Sigmoid colon (tissue), 6 donors: ENCODE measurements at regions not wholly inside any gene's neighbourhood (a gene's known extent, or its start where the extent isn't known, plus 50 kb on each side); places are given as distances from the start of the nearest gene placed in this dataset.
"Not testable (repeated sequence)": the region's sequence is repeated elsewhere in the genome, so short reads cannot be mapped to it uniquely, and the experiment has no call there.

Experiments used
- DNase-seq: peaks from one replicate; pipeline ENCODE4 v3.0.0-alpha.2; 2019
- H3K27ac ChIP-seq, 4 donors: fragments of 200-600 bp; sonication (generic); one replicate each; pipeline ENCODE4 v1.5.1; 2016 to 2019; ENCODE audit warnings: mild to moderate bottlenecking in 1 of 4
- H3K27me3 ChIP-seq, 3 donors: fragments of 200-600 bp; sonication (generic); one replicate each; pipeline ENCODE4 v1.5.1; 2019; ENCODE audit warnings: mild to moderate bottlenecking in 1 of 3
- H3K36me3 ChIP-seq, 4 donors: fragments of 200-600 bp; sonication (generic); one replicate each; pipeline ENCODE4 v1.5.1; 2016 to 2019
- H3K4me1 ChIP-seq, 4 donors: fragments of 200-600 bp; sonication (generic); one replicate each; pipeline ENCODE4 v1.5.1; 2017 to 2019
- H3K4me3 ChIP-seq, 4 donors: fragments of 200-600 bp; sonication (generic); one replicate each; pipeline ENCODE4 v1.5.1; 2017 to 2019; ENCODE audit warnings: mild to moderate bottlenecking in 2 of 4, moderate library complexity in 1 of 4
- H3K9me3 ChIP-seq, 4 donors: fragments of 200-600 bp in 3 of 4; sonication (generic) in 3 of 4; one replicate each; pipeline versions ENCODE4 v1.5.1 to v1.6.1; 2013 to 2019
- CTCF ChIP-seq, 4 experiments: fragments of 450-650 bp in 3 of 4; fragments of 200-600 bp in 1 of 4; IDR thresholded peaks; one replicate each; pipeline ENCODE4 v1.5.1; 2016 to 2019; ENCODE audit warnings: antibody characterized with exemption in 4 of 4, mild to moderate bottlenecking in 3 of 4, moderate library complexity in 2 of 4
- EP300 ChIP-seq, 4 donors: sonication (generic); formaldehyde crosslinking; IDR thresholded peaks; one replicate each; pipeline ENCODE4 v1.6.1; 2017; ENCODE audit warnings: antibody characterized with exemption in 4 of 4
- POLR2A ChIP-seq, 2 donors: fragments of 450-650 bp; IDR thresholded peaks; one replicate each; pipeline ENCODE4 v1.6.1; 2016; ENCODE audit warnings: antibody characterized with exemption in 2 of 2, mild to moderate bottlenecking in 2 of 2, moderate library complexity in 2 of 2
- POLR2AphosphoS5 ChIP-seq, 4 donors: sonication (generic); formaldehyde crosslinking; IDR thresholded peaks; one replicate each; pipeline ENCODE4 v1.6.1; 2017; ENCODE audit warnings: antibody characterized with exemption in 4 of 4
- WGBS, 2 donors: extraction: QIAGEN DNeasy Blood & Tissue Kit; methylation state at CpG; one replicate each; pipeline ENCODE4 v1.1.7; 2013; 5-methylcytosine and 5-hydroxymethylcytosine counted together
- intact Hi-C: fragments of 100-400 bp; cut with DNase I; formaldehyde crosslinking; loops from one replicate; pipeline ENCODE4 v1.15.1; 2023
- donor health status: healthy with polysubstance abuse.
- donor health status: healthy.

- Histone ChIP-seq H3K4me3 (no peak overlapping the region), H3K9me3 (peaks cover 0 to 8% (median 2%) of the 10 kb centered on the region in 4 donors), H3K36me3 (no peaks in the 10 kb centered on the region), H3K27ac (no peak overlapping the region), H3K4me1 (no peaks in the 10 kb centered on the region), H3K27me3 (no peaks in the 10 kb centered on the region)
- 74 to 80% methylated on average over 4 of the region's 4 CpGs for WGBS, 2 donors
- intact Hi-C loops = no loop called here
- TF ChIP-seq CTCF (IDR thresholded peaks at IDR 0.05) (no peak), EP300 (IDR thresholded peaks at IDR 0.05) (no peak)
- DNase-seq = no peak
These were observed 241.6 kb upstream of the GALNT17 start for GRCh38 chr7:70890147-70890969.

GRCh38 chr7:70893422-70893821 lies 238.5 kb upstream of the GALNT17 start:
- Histone ChIP-seq H3K9me3 (peaks cover 0 to 8% (median 0%) of the 10 kb centered on the region in 4 donors), H3K36me3 (no peaks in the 10 kb centered on the region), H3K4me3 (no peak overlapping the region), H3K27ac (no peak overlapping the region), H3K4me1 (no peaks in the 10 kb centered on the region), H3K27me3 (no peaks in the 10 kb centered on the region)
- no peak for DNase-seq
- intact Hi-C loops = no loop called here
- TF ChIP-seq POLR2AphosphoS5 (IDR thresholded peaks at IDR 0.05) (no peak), POLR2A (IDR thresholded peaks at IDR 0.05) (no peak), CTCF (IDR thresholded peaks at IDR 0.05) (no peak), EP300 (IDR thresholded peaks at IDR 0.05) (no peak)
- WGBS, 2 donors = 86 to 91% methylated on average over 10 of the region's 10 CpGs

- no peaks in the 10 kb centered on the region for H3K36me3 ChIP-seq
- peaks cover 0 to 8% (median 0%) of the 10 kb centered on the region in 4 donors for H3K9me3 ChIP-seq
- intact Hi-C loops = no loop called here
- no peak for DNase-seq
- TF ChIP-seq POLR2AphosphoS5 (IDR thresholded peaks at IDR 0.05) (no peak), CTCF (IDR thresholded peaks at IDR 0.05) (no peak), EP300 (IDR thresholded peaks at IDR 0.05) (no peak), POLR2A (IDR thresholded peaks at IDR 0.05) (no peak)
- WGBS, 2 donors = 77 to 79% methylated on average over 4 of the region's 4 CpGs
- H3K27ac ChIP-seq = no peak overlapping the region
- H3K4me1 ChIP-seq = no peaks in the 10 kb centered on the region
- H3K27me3 ChIP-seq = no peaks in the 10 kb centered on the region
- H3K4me3 ChIP-seq = no peak overlapping the region
These were observed 237.8 kb upstream of the GALNT17 start for GRCh38 chr7:70893971-70894715.

- Histone ChIP-seq H3K27me3 (no peaks in the 10 kb centered on the region), H3K36me3 (no peaks in the 10 kb centered on the region), H3K4me1 (no peaks in the 10 kb centered on the region), H3K4me3 (no peak overlapping the region), H3K27ac (no peak overlapping the region), H3K9me3 (peaks cover 0 to 8% (median 0%) of the 10 kb centered on the region in 4 donors)
- TF ChIP-seq POLR2AphosphoS5 (IDR thresholded peaks at IDR 0.05) = no peak
- TF ChIP-seq CTCF (IDR thresholded peaks at IDR 0.05) = no peak
- TF ChIP-seq POLR2A (IDR thresholded peaks at IDR 0.05) = no peak
- TF ChIP-seq EP300 (IDR thresholded peaks at IDR 0.05) = no peak
- intact Hi-C loops = no loop called here
- WGBS, 2 donors = 89 to 90% methylated on average over 6 of the region's 6 CpGs
- DNase-seq = no peak
These were observed 237.1 kb upstream of the GALNT17 start for GRCh38 chr7:70894799-70895198.

GRCh38 chr7:70895337-70896200 lies 236.4 kb upstream of the GALNT17 start:
- H3K27me3 ChIP-seq = not testable (repeated sequence)

More at GRCh38 chr7:70895337-70896200, 236.4 kb upstream of the GALNT17 start:
- H3K4me1 ChIP-seq, H3K27ac ChIP-seq, H3K4me3 ChIP-seq, DNase-seq, H3K9me3 ChIP-seq, intact Hi-C loops, H3K36me3 ChIP-seq: not testable (repeated sequence)
- 61 to 66% methylated on average over 7 of the region's 7 CpGs for WGBS, 2 donors
